Endothelial cell of umbilical vein (primary cell): ENCODE measurements at regions not wholly inside any gene's neighbourhood (a gene's known extent, or its start where the extent isn't known, plus 50 kb on each side); places are given as distances from the start of the nearest gene placed in this dataset.

ENCODE experiments used
- BruUV-seq: library from RNA; stranded (reverse); fragments of 400-500 nt; replicated peaks from 2 replicates; lab custom pipeline; 2021; lab: Mats Ljungman, UMichigan
- CTCF ChIA-PET: fragments of 300-600, 350-600 bp; sonication (Branson Sonifier 250); formaldehyde crosslinking; loops from one replicate; lab custom pipeline; 2021; ENCODE audit warnings: antibody characterized with exemption, inconsistent platforms; lab: Charles Lee
- POLR2A ChIA-PET: fragments of 300-600, 350-600 bp; sonication (Branson Sonifier 250); formaldehyde crosslinking; loops from one replicate; lab custom pipeline; 2021; ENCODE audit warnings: antibody characterized with exemption, inconsistent platforms; lab: Charles Lee
- DNase-seq: peaks from one replicate; pipeline ENCODE4 v3.0.0-alpha.2; 2011; ENCODE audit warnings: low read depth, low spot score
- FAIRE-seq: peaks from 2 replicates; lab custom pipeline; 2011; peaks lifted over from hg19 to GRCh38; lab: Jason Lieb, UNC
- H2AFZ ChIP-seq: 2 replicates; pipeline ENCODE4 v1.6.0; 2012; ENCODE audit warnings: low read depth, low read length, control low read depth, inconsistent platforms
- H3K27ac ChIP-seq: 2 replicates; pipeline ENCODE4 v1.5.1; 2011; ENCODE audit warnings: low read depth, mild to moderate bottlenecking, control low read depth, low read length, moderate library complexity; ENCODE audit not compliant: insufficient read depth
- H3K27me3 ChIP-seq, 2 experiments: 2 replicates each; pipeline versions ENCODE4 v1.6.0 to v1.6.1; 2011; ENCODE audit warnings: low read length in 2 of 2, mixed read lengths in 1 of 2; ENCODE audit not compliant: control insufficient read depth in 2 of 2, insufficient read depth in 2 of 2
- H3K36me3 ChIP-seq, 2 experiments: 2 replicates in 1 of 2; 3 replicates in 1 of 2; pipeline ENCODE4 v1.5.1; 2011; ENCODE audit warnings: low read length in 2 of 2, mild to moderate bottlenecking in 1 of 2, moderate library complexity in 1 of 2; ENCODE audit not compliant: control insufficient read depth in 2 of 2, insufficient read depth in 2 of 2; ENCODE audit errors: extremely low read depth in 1 of 2
- H3K4me1 ChIP-seq: 3 replicates; pipeline ENCODE4 v1.5.1; 2011; ENCODE audit warnings: mild to moderate bottlenecking, low read length; ENCODE audit not compliant: control insufficient read depth, insufficient read depth; ENCODE audit errors: extremely low read depth
- H3K4me2 ChIP-seq: 2 replicates; pipeline ENCODE4 v1.6.1; 2011; ENCODE audit warnings: low read length, control low read depth, mixed read lengths; ENCODE audit not compliant: insufficient read depth
- H3K4me3 ChIP-seq, 3 experiments: fragments of 200-600 bp in 1 of 3; sonication (generic), shearing (Covaris generic) in 1 of 3; replicated peaks in 1 of 3; 2 replicates each; pipeline ENCODE4 v1.5.1; 2011 to 2016; ENCODE audit warnings: control low read depth in 3 of 3, low read length in 3 of 3, mild to moderate bottlenecking in 2 of 3, inconsistent platforms in 1 of 3, low read depth in 1 of 3, moderate library complexity in 1 of 3; ENCODE audit not compliant: insufficient read depth in 1 of 3
- H3K79me2 ChIP-seq: 2 replicates; pipeline ENCODE4 v1.6.0; 2012; ENCODE audit warnings: low read length, inconsistent platforms; ENCODE audit not compliant: control insufficient read depth, insufficient read depth
- H3K9ac ChIP-seq: replicated peaks from 2 replicates; pipeline ENCODE3; 2011; ENCODE audit warnings: low read length, control low read depth; ENCODE audit not compliant: insufficient read depth; ENCODE audit errors: extremely low read depth
- H3K9me1 ChIP-seq: replicated peaks from 3 replicates; pipeline ENCODE4 v1.6.0; 2011; ENCODE audit warnings: mild to moderate bottlenecking, low read length; ENCODE audit not compliant: control insufficient read depth, insufficient read depth; ENCODE audit errors: extremely low read depth
- H3K9me3 ChIP-seq: replicated peaks from 2 replicates; pipeline ENCODE4 v1.5.1; 2012; ENCODE audit warnings: low read length, inconsistent platforms; ENCODE audit not compliant: control insufficient read depth, insufficient read depth
- H4K20me1 ChIP-seq: replicated peaks from 2 replicates; pipeline ENCODE3; 2011; ENCODE audit warnings: mild to moderate bottlenecking, low read length; ENCODE audit not compliant: control insufficient read depth, insufficient read depth; ENCODE audit errors: extremely low read depth
- EZH2 ChIP-seq: IDR thresholded peaks from 2 replicates; pipeline ENCODE4 v1.6.1; 2012; ENCODE audit warnings: borderline replicate concordance, low read depth, mild to moderate bottlenecking, moderate library complexity, low read length, inconsistent platforms; ENCODE audit not compliant: severe bottlenecking
- FOS ChIP-seq: IDR thresholded peaks from 2 replicates; pipeline ENCODE4 v1.6.1; 2011; ENCODE audit warnings: mild to moderate bottlenecking, low read length, moderate library complexity, borderline replicate concordance; ENCODE audit not compliant: insufficient read depth
- GATA2 ChIP-seq: IDR thresholded peaks from 2 replicates; pipeline ENCODE4 v1.7.0; 2011; ENCODE audit warnings: low read depth, mild to moderate bottlenecking, moderate library complexity, mixed read lengths, low read length; ENCODE audit not compliant: insufficient read length, insufficient read depth
- JUN ChIP-seq: IDR thresholded peaks from 2 replicates; pipeline ENCODE4 v1.6.1; 2011; ENCODE audit warnings: borderline replicate concordance, low read depth; ENCODE audit not compliant: insufficient read length, insufficient read depth
- MYC ChIP-seq: IDR thresholded peaks from one replicate; pipeline ENCODE4 v1.6.1; 2011; ENCODE audit warnings: mild to moderate bottlenecking, low read depth, low read length
- POLR2A ChIP-seq: IDR thresholded peaks from 2 replicates; pipeline ENCODE4 v1.6.1; 2012; ENCODE audit warnings: low read depth, mild to moderate bottlenecking, control low read depth, low read length
- POLR2AphosphoS5 ChIP-seq: IDR thresholded peaks from 2 replicates; pipeline ENCODE4 v1.6.1; 2012; ENCODE audit warnings: low read depth, mild to moderate bottlenecking, control low read depth, low read length, moderate library complexity; ENCODE audit not compliant: insufficient read depth
- dilution Hi-C: fragments of 300-500 bp; cut with MboI; formaldehyde crosslinking; loops from one replicate; pipeline ENCODE4 v1.15.0; 2019; ENCODE audit warnings: low sequenced_read_pairs; ENCODE audit not compliant: extremely low pct_ligation_motif_present
- intact Hi-C: fragments of 100-400 bp; cut with micrococcal nuclease; formaldehyde crosslinking; loops from one replicate; pipeline ENCODE4 v1.10.0; 2022
- TF ChIP-seq, protein P1 (sequence below), 2 donors: IDR thresholded peaks; 1 replicate in 1 of 2; 2 replicates in 1 of 2; pipeline ENCODE4 v1.5.1; 2011; ENCODE audit warnings: low read length in 2 of 2, mild to moderate bottlenecking in 2 of 2, moderate library complexity in 2 of 2, control low read depth in 1 of 2, inconsistent platforms in 1 of 2, low read depth in 1 of 2; ENCODE audit not compliant: insufficient read depth in 1 of 2; ENCODE audit errors: extremely low read depth in 1 of 2
- TF ChIP-seq, protein P2 (sequence below): IDR thresholded peaks from 2 replicates; pipeline ENCODE4 v1.6.1; 2011; ENCODE audit not compliant: insufficient read depth, insufficient read length

DNA sequence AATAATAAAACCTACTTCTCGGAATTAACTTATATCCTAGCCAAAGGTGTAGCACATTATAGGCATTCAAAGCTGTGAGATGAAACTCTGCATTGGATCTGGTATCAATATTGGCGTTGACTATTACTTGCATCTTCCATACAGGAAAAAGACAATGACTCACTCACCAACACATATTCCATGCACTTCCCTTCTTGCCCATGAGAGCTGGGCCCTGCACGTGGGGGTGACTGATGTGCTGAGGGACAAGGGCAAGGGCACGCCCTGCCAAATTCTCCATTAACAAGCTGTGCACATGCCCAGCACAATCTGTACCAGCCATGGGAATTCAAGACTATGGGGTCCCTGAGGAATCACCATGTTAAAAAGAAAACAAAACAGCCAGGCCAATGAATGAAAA lies 188.1 kb upstream of the PDE1C start:
- no peaks in the 10 kb centered on the region for H3K9me1 ChIP-seq
- intact Hi-C loops (no loop called here), dilution Hi-C loops (no loop called here)
- H3K27me3 ChIP-seq: no peaks in the 10 kb centered on the region
- H4K20me1 ChIP-seq: no peaks in the 10 kb centered on the region
- H3K4me1 ChIP-seq: no peaks in the 10 kb centered on the region
- BruUV-seq: no TSS peak
- ChIA-PET CTCF (interaction anchor here (0.9 to 1.6 kb wide), 2 partner anchors 49 to 444 kb away, joined by 3 to 4 read pairs; no protein-coding TSS in a partner anchor), POLR2A (no interaction called here)
- H3K36me3 ChIP-seq: no peaks in the 10 kb centered on the region
- H3K4me3 ChIP-seq: no peak overlapping the region
- no peak for FAIRE-seq
- H2AFZ ChIP-seq: no peak overlapping the region
- H3K9ac ChIP-seq: no peak overlapping the region
- TF ChIP-seq GATA2 (no peak), JUN (no peak), EZH2 (no peak), POLR2A (no peak), POLR2AphosphoS5 (no peak), FOS (no peak), MYC (no peak)
- TF ChIP-seq, protein P1, sequence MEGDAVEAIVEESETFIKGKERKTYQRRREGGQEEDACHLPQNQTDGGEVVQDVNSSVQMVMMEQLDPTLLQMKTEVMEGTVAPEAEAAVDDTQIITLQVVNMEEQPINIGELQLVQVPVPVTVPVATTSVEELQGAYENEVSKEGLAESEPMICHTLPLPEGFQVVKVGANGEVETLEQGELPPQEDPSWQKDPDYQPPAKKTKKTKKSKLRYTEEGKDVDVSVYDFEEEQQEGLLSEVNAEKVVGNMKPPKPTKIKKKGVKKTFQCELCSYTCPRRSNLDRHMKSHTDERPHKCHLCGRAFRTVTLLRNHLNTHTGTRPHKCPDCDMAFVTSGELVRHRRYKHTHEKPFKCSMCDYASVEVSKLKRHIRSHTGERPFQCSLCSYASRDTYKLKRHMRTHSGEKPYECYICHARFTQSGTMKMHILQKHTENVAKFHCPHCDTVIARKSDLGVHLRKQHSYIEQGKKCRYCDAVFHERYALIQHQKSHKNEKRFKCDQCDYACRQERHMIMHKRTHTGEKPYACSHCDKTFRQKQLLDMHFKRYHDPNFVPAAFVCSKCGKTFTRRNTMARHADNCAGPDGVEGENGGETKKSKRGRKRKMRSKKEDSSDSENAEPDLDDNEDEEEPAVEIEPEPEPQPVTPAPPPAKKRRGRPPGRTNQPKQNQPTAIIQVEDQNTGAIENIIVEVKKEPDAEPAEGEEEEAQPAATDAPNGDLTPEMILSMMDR (IDR thresholded peaks at IDR 0.05; ENCODE audit: extremely low read depth in 1 of 2, insufficient read depth in 1 of 2, low read depth in 1 of 2, low read length in 2 of 2): no peak
- TF ChIP-seq, protein P2, sequence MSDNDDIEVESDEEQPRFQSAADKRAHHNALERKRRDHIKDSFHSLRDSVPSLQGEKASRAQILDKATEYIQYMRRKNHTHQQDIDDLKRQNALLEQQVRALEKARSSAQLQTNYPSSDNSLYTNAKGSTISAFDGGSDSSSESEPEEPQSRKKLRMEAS: no peak
- no peak overlapping the region for H3K27ac ChIP-seq
- no peaks in the 10 kb centered on the region for H3K79me2 ChIP-seq
- H3K4me2 ChIP-seq: no peak overlapping the region
- H3K9me3 ChIP-seq: no peaks in the 10 kb centered on the region
- no peak for DNase-seq
